ENCODE measurements at regions not wholly inside any gene's neighbourhood (a gene's known extent, or its start where the extent isn't known, plus 50 kb on each side); places are given as distances from the start of the nearest gene placed in this dataset.

DNA sequence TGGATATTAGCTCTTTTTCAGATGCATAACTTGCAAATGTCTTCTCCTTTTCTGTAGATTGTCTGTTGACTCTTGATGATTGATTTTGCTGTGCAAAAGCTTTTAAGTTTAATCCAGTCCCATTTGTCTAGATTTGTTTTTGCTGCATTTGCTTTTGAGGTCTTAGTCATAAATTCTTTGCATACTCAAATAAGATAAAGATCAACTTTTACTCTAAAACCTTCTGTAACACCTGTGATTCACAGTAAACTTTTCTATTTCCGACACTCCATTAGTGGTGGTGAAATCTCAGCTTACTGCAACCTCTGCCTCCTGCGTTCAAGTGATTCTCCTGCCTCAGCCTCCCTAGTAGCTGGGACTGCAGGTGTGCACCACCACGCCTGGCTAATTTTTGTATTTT lies 239.0 kb upstream of the ST8SIA4 start:
- Mint-ChIP-seq H3K4me3 (no peak overlapping the region), H3K27me3 (ENCODE audit: insufficient read depth) (no peaks in the 10 kb centered on the region; the same call in 1 of the 2 replicates), H3K36me3 (ENCODE audit: low read depth) (no peaks in the 10 kb centered on the region), H3K9me3 (peaks cover 12% of the 10 kb centered on the region), H3K27ac (no peak overlapping the region), H3K4me1 (ENCODE audit: low read depth) (no peaks in the 10 kb centered on the region)
- no peak for TF ChIP-seq CTCF (IDR thresholded peaks at IDR 0.05)
- DNase-seq: no peak

DNA sequence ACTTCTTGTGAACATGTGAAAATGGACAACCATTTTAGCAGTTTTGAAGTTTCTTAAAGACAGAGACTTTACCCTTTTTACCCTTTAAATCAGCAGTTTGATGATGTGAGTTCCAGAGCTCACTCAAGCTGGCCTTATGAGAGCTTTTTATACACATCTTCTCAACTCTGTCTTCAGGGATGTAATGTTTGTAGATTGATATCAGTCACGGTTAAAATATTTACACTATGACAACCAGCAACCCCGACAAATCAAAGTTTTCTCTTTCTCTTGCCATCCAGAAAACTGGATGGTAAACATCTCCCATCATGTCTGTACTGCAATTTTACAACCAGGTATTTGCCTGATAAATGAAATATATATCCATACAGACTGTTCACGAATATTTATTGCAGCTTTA lies 233.4 kb upstream of the ST8SIA4 start:
- H3K4me3 Mint-ChIP-seq: no peak overlapping the region
- peaks cover 10% of the 10 kb centered on the region for H3K9me3 Mint-ChIP-seq
- H3K36me3 Mint-ChIP-seq (ENCODE audit: low read depth): no peaks in the 10 kb centered on the region
- no peak for TF ChIP-seq CTCF (IDR thresholded peaks at IDR 0.05)
- H3K4me1 Mint-ChIP-seq (ENCODE audit: low read depth): no peaks in the 10 kb centered on the region
- no peak overlapping the region for H3K27ac Mint-ChIP-seq
- no peak for DNase-seq
- H3K27me3 Mint-ChIP-seq (ENCODE audit: insufficient read depth): no peaks in the 10 kb centered on the region; the same call in 1 of the 2 replicates

- DNase-seq: no peak
- no peak overlapping the region for H3K4me3 Mint-ChIP-seq
- no peaks in the 10 kb centered on the region for H3K4me1 Mint-ChIP-seq (ENCODE audit: low read depth)
- no peak for TF ChIP-seq CTCF (IDR thresholded peaks at IDR 0.05)
- H3K27ac Mint-ChIP-seq: no peak overlapping the region
- peaks cover 32% of the 10 kb centered on the region for H3K9me3 Mint-ChIP-seq
- no peaks in the 10 kb centered on the region; the same call in 1 of the 2 replicates for H3K27me3 Mint-ChIP-seq (ENCODE audit: insufficient read depth)
- no peaks in the 10 kb centered on the region for H3K36me3 Mint-ChIP-seq (ENCODE audit: low read depth)
Observed at GRCh38 chr5:101123363-101123762, 220.3 kb upstream of the ST8SIA4 start.

DNA sequence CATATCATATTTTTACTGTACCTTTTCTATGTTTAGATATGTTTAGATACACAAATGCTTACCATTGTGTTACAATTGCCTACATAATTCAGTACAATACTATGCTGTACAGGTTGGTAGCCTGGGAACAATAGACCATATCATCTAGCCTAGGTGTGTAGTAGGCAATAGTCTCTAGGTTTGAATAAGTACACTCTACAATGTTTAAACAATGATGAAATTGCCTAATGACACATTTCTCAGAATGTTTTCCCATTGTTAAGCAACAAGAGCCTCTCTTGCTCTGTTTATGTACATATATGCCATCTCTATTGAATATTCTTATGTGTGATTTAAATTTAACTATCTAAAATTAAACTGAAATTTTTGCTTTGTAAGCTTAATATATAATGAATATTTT lies 209.6 kb upstream of the ST8SIA4 start:
- no peaks in the 10 kb centered on the region for H3K4me1 Mint-ChIP-seq (ENCODE audit: low read depth)
- H3K9me3 Mint-ChIP-seq: peaks cover 14% of the 10 kb centered on the region
- H3K4me3 Mint-ChIP-seq: no peak overlapping the region
- no peak for DNase-seq
- H3K36me3 Mint-ChIP-seq (ENCODE audit: low read depth): no peaks in the 10 kb centered on the region
- H3K27ac Mint-ChIP-seq: no peak overlapping the region
- no peak for TF ChIP-seq CTCF (IDR thresholded peaks at IDR 0.05)
- no peaks in the 10 kb centered on the region for H3K27me3 Mint-ChIP-seq (ENCODE audit: insufficient read depth)

DNA sequence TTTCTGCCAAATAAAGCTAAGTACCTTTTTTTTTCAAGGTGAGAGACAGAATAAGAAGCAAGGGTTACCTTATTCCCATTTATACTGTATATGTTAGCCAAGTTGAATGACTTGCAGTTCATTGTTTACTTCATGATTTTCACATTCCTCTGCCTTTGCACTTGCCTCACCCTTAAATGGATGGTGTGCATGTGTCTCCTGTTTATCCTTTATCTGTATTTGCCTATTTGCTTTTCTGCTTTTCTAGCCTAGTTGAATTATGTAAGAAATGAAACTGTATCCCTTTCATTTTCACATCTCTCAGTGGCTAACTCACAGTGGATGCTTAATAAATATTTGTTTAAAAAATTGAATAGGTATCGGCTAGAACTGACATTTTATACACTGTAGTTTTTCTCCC lies 200.8 kb upstream of the ST8SIA4 start:
- Mint-ChIP-seq H3K27ac (no peak overlapping the region), H3K4me1 (ENCODE audit: low read depth) (no peaks in the 10 kb centered on the region), H3K4me3 (no peak overlapping the region), H3K36me3 (ENCODE audit: low read depth) (no peaks in the 10 kb centered on the region), H3K27me3 (ENCODE audit: insufficient read depth) (no peaks in the 10 kb centered on the region), H3K9me3 (peaks cover 22% of the 10 kb centered on the region)
- no peak for DNase-seq
- TF ChIP-seq CTCF (IDR thresholded peaks at IDR 0.05): no peak

- Mint-ChIP-seq H3K27ac (no peak overlapping the region), H3K4me1 (ENCODE audit: low read depth) (no peaks in the 10 kb centered on the region), H3K36me3 (ENCODE audit: low read depth) (no peaks in the 10 kb centered on the region), H3K27me3 (ENCODE audit: insufficient read depth) (no peaks in the 10 kb centered on the region), H3K9me3 (peaks cover 32% of the 10 kb centered on the region), H3K4me3 (no peak overlapping the region)
- no peak for TF ChIP-seq CTCF (IDR thresholded peaks at IDR 0.05)
- no peak for DNase-seq
Observed at GRCh38 chr5:101102506-101102905, 199.4 kb upstream of the ST8SIA4 start.
